Rectal smooth muscle tissue (tissue), 1 donor: ENCODE measurements at regions not wholly inside any gene's neighbourhood (a gene's known extent, or its start where the extent isn't known, plus 50 kb on each side); places are given as distances from the start of the nearest gene placed in this dataset.

Experiments
- H3K27ac ChIP-seq: one replicate; pipeline ENCODE4 v1.7.0; 2013; ENCODE audit warnings: low read depth, low read length, inconsistent platforms
- H3K27me3 ChIP-seq: one replicate; pipeline ENCODE4 v1.7.0; 2013; ENCODE audit warnings: low read length; ENCODE audit not compliant: control insufficient read depth, insufficient read depth
- H3K36me3 ChIP-seq: one replicate; pipeline ENCODE4 v1.7.0; 2013; ENCODE audit warnings: low read length; ENCODE audit not compliant: control insufficient read depth, insufficient read depth
- H3K4me1 ChIP-seq: one replicate; pipeline ENCODE4 v1.7.0; 2013; ENCODE audit warnings: low read length; ENCODE audit not compliant: control insufficient read depth, insufficient read depth
- H3K4me3 ChIP-seq: one replicate; pipeline ENCODE4 v1.7.0; 2013; ENCODE audit warnings: low read length
- H3K9ac ChIP-seq: one replicate; pipeline ENCODE4 v1.7.0; 2013; ENCODE audit warnings: low read length

DNA sequence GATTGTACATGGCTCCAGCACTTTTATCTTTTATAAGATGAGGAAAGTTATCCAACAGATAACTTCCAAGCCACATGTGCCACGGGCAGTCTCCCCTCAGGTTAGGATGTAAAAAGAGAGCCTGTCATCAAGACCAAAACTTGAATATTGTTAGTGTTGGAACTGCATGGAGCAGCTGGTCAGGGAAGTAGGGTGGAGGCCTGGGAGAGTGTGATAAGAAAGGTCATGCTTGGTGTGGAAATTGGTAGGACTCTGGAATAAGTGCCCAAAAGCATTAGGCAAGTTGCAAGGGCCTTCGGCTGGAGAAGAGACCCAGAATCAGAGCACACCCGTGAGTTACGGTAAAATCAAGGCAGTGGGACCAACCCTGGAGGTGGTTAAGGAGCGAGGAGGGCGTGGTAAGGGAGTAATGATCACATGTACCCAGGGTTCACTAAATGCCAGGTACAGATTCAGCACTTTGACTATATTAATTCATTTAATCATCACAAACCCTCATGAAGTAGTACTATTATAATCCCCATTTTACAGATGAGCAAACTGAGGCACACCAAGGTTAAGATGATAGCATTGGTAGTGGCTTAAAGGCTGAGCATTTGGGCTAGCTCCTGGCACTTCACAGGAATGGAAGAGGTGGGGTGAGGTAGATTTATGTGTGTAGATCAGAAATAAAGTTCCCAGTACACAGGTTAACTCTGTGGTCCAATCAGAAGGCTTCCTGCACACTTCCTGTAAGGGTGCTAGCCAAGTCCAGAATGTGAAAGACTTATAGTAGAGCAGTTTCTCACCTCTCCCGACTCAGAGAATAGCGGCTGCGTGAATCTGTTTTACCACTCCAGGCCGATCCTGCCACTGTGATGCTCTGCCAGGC is 96.5 kb upstream of the ZNF608 start:
- no peaks in the 10 kb centered on the region for H3K36me3 ChIP-seq
- H3K4me3 ChIP-seq, result no peak overlapping the region
- H3K27me3 ChIP-seq, result no peaks in the 10 kb centered on the region
- H3K4me1 ChIP-seq, result no peaks in the 10 kb centered on the region
- H3K27ac ChIP-seq, result no peak overlapping the region
- no peak overlapping the region for H3K9ac ChIP-seq

DNA sequence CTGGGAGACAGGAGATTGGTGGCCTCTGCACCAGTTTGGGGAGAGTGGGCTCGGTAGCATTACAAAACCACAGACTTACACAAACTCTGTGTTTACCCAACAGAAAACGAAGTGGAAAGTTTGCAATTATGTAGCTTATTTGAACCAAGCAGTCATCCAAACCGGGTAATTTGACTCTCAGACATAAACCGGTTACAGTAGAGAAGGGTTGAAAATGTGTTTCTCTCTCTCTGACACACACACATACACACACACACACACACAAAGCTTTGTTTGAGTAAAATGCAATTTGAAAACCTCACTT is 97.1 kb upstream of the ZNF608 start:
- no peak overlapping the region for H3K9ac ChIP-seq
- no peak overlapping the region for H3K27ac ChIP-seq
- H3K27me3 ChIP-seq, result no peaks in the 10 kb centered on the region
- H3K4me1 ChIP-seq, result no peaks in the 10 kb centered on the region
- H3K36me3 ChIP-seq, result no peaks in the 10 kb centered on the region
- no peak overlapping the region for H3K4me3 ChIP-seq

DNA sequence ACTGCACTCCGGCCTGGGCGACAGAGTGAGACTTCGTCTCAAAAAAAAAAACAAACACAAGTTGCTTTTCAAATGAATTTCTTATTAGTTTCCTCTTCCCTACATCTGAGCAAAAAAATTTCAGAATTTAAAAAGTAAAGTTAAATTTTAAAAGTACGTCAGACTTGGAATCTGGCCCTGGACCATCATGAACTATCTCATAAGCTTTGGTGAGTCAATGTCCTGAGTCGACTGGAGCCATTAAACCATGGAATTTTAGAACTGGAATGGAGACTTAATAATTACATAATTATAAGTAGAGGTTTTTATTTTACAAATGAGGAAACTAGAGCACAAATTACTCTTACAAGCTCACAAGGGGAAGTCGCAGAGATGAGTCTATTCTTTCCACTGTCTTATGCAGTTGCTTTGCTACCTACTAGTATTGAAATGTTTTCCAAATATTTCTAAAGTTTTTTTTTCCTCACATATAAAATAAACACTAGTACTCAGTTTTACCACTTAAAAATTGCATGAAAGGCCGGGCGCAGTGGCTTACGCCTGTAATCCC is 98.0 kb upstream of the ZNF608 start:
- no peaks in the 10 kb centered on the region for H3K4me1 ChIP-seq
- H3K27ac ChIP-seq, result no peak overlapping the region
- H3K27me3 ChIP-seq, result no peaks in the 10 kb centered on the region
- no peak overlapping the region for H3K9ac ChIP-seq
- H3K36me3 ChIP-seq, result no peaks in the 10 kb centered on the region
- no peak overlapping the region for H3K4me3 ChIP-seq

DNA sequence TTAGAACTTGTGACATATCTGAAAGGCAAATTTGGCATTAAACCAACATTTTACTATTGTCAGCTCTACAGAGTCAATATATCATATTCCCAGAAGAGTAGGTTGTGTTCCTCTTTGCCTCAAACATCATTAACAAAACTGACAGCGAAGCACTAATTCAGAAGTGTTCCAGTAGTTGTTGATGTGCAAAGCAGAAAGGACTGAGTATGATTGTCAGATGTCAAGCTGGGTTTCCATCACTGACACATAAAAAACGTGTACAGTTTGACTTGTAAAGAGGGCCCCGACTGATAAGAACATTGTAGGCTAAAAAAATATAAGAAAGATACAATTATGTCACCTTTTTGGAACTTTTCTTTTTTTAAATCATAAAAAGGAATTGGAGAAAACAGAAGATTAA is 101.5 kb upstream of the ZNF608 start:
- Histone ChIP-seq H3K27ac (no peak overlapping the region), H3K27me3 (no peaks in the 10 kb centered on the region), H3K4me1 (no peaks in the 10 kb centered on the region), H3K4me3 (no peak overlapping the region), H3K36me3 (no peaks in the 10 kb centered on the region), H3K9ac (no peak overlapping the region)

DNA sequence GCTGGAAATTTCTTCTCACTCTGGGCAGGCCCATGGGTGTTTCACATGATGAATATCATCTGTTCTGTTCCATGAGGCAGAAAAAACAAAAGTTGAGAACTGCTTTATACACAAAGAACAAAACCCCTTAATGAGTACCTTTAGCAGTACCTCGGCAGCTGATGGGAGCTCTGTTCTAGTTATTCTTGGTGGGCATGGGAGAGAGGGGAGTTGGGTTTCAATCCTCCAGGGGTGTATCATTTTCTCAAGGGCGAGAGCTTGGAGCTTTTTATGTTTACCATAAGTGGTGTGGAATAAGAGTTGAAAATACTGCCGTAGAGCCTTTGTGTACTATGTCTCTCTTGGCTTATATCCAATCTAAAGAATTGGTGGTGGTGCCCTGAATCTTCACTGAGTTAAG is 103.3 kb upstream of the ZNF608 start:
- Histone ChIP-seq H3K27ac (no peak overlapping the region), H3K4me3 (no peak overlapping the region), H3K9ac (no peak overlapping the region), H3K36me3 (no peaks in the 10 kb centered on the region), H3K4me1 (no peaks in the 10 kb centered on the region), H3K27me3 (no peaks in the 10 kb centered on the region)

DNA sequence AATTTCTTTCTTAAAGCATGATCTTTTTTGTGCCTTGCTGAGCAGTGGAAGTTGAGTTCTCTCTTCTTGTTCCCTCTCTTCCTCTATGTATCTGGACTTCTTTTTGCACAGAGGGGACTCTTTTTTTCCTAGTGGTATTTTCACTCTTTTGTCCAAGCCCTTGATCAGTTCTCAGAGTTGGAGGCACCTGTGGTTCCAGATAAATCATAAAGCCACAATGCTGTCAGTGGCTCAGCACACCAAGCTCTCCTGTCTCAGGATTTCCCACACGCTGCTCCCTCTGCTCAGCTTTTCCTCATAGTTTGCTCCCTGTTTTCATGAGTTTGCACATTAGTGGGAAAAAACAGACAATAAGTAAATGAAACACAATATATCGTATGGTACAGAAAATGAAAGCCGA is 110.3 kb upstream of the ZNF608 start:
- Histone ChIP-seq H3K9ac (no peak overlapping the region), H3K27ac (no peak overlapping the region), H3K27me3 (no peaks in the 10 kb centered on the region)

DNA sequence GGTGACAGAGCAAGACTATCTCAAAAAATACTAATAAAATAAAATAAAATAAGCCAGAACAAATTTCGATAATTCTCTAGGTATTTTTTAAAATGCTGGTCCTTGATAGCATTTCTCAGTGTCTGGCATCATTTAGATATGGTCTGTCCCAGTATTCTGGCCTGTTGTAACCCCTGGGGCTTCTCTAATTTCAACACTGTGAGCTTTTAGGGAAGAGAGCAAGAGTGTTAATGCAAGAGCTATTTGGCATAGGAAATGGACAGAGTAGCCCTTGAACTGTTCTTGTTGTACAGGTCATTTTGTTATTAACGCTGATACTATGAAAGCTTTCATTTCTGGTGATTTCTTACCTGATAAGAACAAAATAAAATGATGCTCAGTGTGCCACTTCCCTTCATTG is 112.2 kb upstream of the ZNF608 start:
- H3K9ac ChIP-seq, result no peak overlapping the region
- no peak overlapping the region for H3K4me3 ChIP-seq
- H3K27ac ChIP-seq, result no peak overlapping the region
- H3K36me3 ChIP-seq, result no peaks in the 10 kb centered on the region
- H3K27me3 ChIP-seq, result no peaks in the 10 kb centered on the region
- no peaks in the 10 kb centered on the region for H3K4me1 ChIP-seq

More for the DNA sequence above, 110.3 kb upstream of the ZNF608 start:
- Histone ChIP-seq H3K4me3 (no peak overlapping the region), H3K4me1 (no peaks in the 10 kb centered on the region), H3K36me3 (no peaks in the 10 kb centered on the region)

DNA sequence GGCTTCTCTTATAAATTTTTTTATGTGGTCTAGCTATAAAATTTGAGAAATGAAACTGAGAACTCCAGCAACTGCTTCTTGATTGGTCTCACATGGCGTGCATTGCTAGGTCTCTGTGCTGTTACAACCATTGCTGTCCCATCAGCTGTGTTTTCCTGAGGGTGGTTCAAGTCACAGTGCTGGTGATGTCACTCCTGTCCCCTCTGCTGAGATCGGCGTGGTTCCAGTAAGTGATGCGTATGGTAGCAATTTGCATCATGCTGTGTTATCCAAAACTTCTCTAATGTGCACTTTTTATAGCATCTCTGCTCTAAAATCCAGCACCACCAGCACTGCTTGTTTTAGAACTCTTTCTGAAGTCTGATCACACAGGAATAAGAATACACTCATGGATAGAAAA is 112.6 kb upstream of the ZNF608 start:
- Histone ChIP-seq H3K27me3 (no peaks in the 10 kb centered on the region), H3K4me1 (no peaks in the 10 kb centered on the region), H3K27ac (no peak overlapping the region), H3K9ac (no peak overlapping the region), H3K4me3 (no peak overlapping the region), H3K36me3 (no peaks in the 10 kb centered on the region)

DNA sequence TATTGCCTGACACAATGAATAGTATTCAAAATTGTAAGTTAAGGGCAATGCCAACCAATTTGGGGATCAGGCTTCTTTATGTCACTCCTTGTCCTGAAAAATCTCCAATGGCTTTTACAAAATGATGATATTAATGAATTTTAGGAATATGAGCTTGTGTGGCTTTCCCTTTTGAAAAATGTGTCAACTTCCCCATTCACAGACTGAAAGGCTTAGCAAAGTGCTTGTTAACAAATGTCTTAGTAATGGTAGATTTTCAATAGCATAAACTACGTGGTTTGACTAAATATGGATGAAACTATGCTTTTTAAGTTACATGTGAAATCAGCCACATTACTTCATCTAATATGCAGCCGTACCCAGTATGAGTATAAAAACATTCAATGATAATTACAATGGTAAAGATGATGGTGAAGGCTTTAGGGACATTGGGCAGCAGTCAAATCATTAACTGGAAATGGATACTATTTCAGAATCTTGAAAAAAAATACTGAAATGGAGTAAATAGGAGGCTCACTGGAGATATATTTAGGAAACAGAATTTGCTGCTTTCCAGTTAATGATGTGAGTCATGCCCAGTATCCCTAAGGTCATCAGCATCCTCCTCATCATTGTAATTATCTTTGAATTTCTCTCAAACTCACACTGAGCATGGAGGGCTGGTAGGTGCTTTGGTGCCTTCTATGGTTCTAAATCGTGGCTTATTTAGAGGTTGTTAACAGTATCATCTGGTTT is 113.3 kb upstream of the ZNF608 start:
- H3K4me3 ChIP-seq, result no peak overlapping the region
- no peaks in the 10 kb centered on the region for H3K36me3 ChIP-seq
- no peak overlapping the region for H3K9ac ChIP-seq
- H3K27ac ChIP-seq, result no peak overlapping the region
- no peaks in the 10 kb centered on the region for H3K27me3 ChIP-seq
- no peaks in the 10 kb centered on the region for H3K4me1 ChIP-seq

DNA sequence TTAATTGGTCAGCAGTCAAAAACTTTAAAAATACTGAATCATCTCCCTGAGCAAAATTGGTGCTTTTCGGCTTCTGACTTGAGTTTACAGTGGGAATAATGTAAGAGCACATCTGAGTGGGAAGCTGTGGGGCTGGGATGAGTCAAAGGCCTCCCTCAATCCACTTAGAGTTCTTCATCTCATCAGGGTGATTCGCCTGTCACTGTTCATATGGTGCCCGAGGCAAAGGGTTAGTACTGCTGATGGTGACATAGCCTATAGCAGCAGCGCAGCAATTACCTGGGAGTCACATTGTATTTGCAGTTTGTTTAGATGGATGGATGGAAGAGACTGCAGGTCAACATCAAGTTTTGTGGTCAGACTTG is 113.8 kb upstream of the ZNF608 start:
- Histone ChIP-seq H3K4me1 (no peaks in the 10 kb centered on the region), H3K36me3 (no peaks in the 10 kb centered on the region), H3K4me3 (no peak overlapping the region), H3K9ac (no peak overlapping the region), H3K27me3 (no peaks in the 10 kb centered on the region), H3K27ac (no peak overlapping the region)

DNA sequence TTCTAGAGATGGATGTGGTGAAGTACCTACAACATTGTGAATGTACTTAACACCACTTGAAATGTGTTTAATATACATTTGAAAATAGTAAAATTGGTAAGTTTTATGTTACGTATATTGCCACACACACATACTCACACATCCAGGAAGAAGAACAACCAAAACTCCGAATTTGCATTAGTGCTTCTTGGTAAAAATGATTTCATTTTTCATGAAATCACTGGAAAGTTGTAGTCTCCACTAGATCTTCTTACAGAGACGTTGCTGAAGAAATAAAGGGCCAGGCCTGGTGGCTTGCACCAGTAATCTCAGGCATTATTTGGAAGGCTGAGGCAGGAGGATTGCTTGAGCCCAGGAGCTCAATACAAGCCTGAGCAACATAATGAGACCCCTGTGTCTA is 118.6 kb upstream of the ZNF608 start:
- H3K4me3 ChIP-seq, result no peak overlapping the region
- no peak overlapping the region for H3K27ac ChIP-seq
- no peaks in the 10 kb centered on the region for H3K4me1 ChIP-seq
- H3K36me3 ChIP-seq, result no peaks in the 10 kb centered on the region
- no peaks in the 10 kb centered on the region for H3K27me3 ChIP-seq
- H3K9ac ChIP-seq, result no peak overlapping the region

DNA sequence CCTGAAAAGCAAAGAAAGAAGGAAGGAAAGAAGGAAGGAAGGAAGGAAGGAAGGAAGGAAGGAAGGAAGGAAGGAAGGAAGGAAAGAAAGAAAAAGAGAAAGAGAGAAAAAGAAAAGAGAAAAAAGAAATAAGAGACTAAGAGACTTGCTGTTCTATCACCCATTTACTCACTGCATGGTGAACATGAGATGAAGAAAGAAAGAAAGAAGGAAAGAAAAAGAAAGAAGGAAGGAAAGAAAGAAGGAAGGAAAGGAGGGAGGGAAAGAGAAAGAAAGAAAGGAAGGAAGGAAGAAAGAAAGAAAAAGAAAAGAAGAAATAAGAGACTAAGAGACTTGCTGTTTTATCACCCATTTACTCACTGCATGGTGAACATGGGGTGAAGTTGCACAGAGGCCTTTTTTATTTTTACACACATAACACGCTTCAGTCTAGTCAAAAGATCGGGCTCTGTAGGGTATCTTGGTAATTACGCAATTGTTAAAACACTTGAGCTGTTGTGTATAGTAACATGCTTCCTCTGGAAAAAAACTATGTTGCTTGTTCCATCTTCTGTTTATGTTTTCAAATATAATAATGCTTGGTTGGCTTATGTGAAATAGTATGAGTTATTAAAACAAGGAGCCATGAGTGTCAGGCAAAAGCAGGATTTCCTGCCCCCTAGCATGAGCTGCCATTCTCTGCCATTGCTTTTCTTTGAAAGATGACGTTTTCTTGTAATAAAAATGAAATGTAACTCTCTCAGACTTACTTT is 119.3 kb upstream of the ZNF608 start:
- H3K4me1 ChIP-seq, result no peaks in the 10 kb centered on the region
- H3K4me3 ChIP-seq, result no peak overlapping the region
- H3K9ac ChIP-seq, result no peak overlapping the region
- H3K27me3 ChIP-seq, result no peaks in the 10 kb centered on the region
- no peak overlapping the region for H3K27ac ChIP-seq
- H3K36me3 ChIP-seq, result no peaks in the 10 kb centered on the region
